GM06990 (cell line): ENCODE measurements at regions not wholly inside any gene's neighbourhood (a gene's known extent, or its start where the extent isn't known, plus 50 kb on each side); places are given as distances from the start of the nearest gene placed in this dataset.
"Not testable (repeated sequence)": the region's sequence is repeated elsewhere in the genome, so short reads cannot be mapped to it uniquely, and the experiment has no call there.

ENCODE experiments used
- DNase-seq: peaks from one replicate; pipeline ENCODE4 v3.0.0-alpha.2; 2011; ENCODE audit not compliant: insufficient read length; ENCODE audit errors: extremely low read depth
- H3K27me3 ChIP-seq: replicated peaks from 2 replicates; pipeline ENCODE4 v1.6.0; 2011; ENCODE audit warnings: low read length; ENCODE audit not compliant: control insufficient read depth, insufficient read depth
- H3K36me3 ChIP-seq: 2 replicates; pipeline ENCODE4 v1.5.1; 2011; ENCODE audit warnings: low read length; ENCODE audit not compliant: control insufficient read depth, insufficient read depth
- H3K4me3 ChIP-seq: replicated peaks from 2 replicates; pipeline ENCODE4 v1.5.1; 2011; ENCODE audit warnings: low read depth, mild to moderate bottlenecking, control low read depth, low read length
- CTCF ChIP-seq: IDR thresholded peaks from 2 replicates; pipeline ENCODE4 v1.5.1; 2011; ENCODE audit warnings: low read length, control low read depth, mild to moderate bottlenecking, inconsistent platforms; ENCODE audit not compliant: insufficient read depth, poor library complexity, severe bottlenecking

- DNase-seq, result no peak
- H3K36me3 ChIP-seq, result no peaks in the 10 kb centered on the region
- TF ChIP-seq CTCF, result no peak
- H3K27me3 ChIP-seq, result no peaks in the 10 kb centered on the region; the same call in none of the 2 replicates
- no peak overlapping the region for H3K4me3 ChIP-seq
Observed at GRCh38 chr13:50389726-50390125, 374.5 kb downstream of the KCNRG start.

DNA sequence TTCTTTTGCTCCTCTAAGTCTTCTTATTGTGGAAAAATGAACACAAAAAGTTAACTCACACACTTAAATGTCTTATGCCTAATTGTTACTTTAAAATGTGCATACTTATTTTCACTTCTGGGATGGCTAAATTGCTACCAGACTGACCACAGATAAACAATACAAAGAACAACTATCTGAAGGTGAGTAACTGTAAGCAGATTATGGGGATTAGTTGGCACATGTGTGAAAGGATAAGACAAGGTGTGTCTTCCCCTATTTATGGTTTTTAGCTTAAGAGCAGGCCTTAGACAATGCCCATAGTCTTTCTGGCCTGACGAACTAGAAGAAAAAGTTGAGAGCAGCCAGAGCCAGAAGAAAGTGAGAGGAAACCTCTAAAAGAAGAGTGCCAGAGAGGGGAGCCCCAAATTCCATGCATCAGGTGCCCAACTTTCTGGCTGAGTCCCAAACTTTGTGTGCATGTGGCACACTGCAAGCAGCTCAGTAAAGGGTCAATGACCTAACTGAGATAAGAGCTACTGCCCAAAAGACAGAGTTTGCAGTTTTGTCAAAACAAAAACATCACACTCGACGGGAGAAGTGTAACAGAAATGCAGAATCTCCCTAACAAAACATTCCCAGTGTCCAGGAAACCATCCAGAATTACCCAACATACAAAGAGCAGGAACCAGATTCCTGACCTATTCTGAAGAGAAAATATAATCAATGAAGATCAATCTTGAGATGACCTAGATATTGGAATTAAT is 375.4 kb downstream of the KCNRG start:
- no peaks in the 10 kb centered on the region for H3K36me3 ChIP-seq
- no peaks in the 10 kb centered on the region; the same call in none of the 2 replicates for H3K27me3 ChIP-seq
- TF ChIP-seq CTCF, result no peak
- no peak for DNase-seq
- no peak overlapping the region for H3K4me3 ChIP-seq

GRCh38 chr13:50392977-50393376 is 377.7 kb downstream of the KCNRG start:
- Histone ChIP-seq H3K36me3 (no peaks in the 10 kb centered on the region), H3K27me3 (no peaks in the 10 kb centered on the region; the same call in none of the 2 replicates), H3K4me3 (no peak overlapping the region)
- no peak for DNase-seq
- no peak for TF ChIP-seq CTCF

DNA sequence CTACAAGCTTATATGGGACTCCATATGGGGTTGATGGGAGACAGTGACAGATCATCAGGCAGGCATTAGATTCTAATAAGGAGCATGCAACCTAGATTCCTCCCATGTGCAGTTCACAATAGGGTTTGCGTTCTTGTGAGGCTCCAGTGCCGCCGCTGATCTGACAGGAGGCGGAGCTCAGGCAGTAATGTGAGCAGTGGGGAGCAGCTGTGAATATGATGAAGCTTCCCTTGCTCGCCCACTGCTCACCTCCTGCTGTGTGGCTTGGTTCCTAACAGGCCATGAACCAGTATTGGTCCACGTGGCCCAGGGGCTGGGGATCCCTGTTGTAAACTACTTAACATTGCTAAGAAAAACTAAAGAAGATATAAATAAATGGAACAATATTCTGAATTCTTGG is 378.4 kb downstream of the KCNRG start:
- H3K36me3 ChIP-seq, result no peaks in the 10 kb centered on the region
- H3K27me3 ChIP-seq, result no peaks in the 10 kb centered on the region; the same call in none of the 2 replicates
- TF ChIP-seq CTCF, result no peak
- no peak for DNase-seq
- H3K4me3 ChIP-seq, result no peak overlapping the region

- DNase-seq, result no peak
- Histone ChIP-seq H3K4me3 (no peak overlapping the region), H3K36me3 (no peaks in the 10 kb centered on the region), H3K27me3 (no peaks in the 10 kb centered on the region; the same call in none of the 2 replicates)
- TF ChIP-seq CTCF, result no peak
Observed at GRCh38 chr13:50396001-50396400, 380.8 kb downstream of the KCNRG start.

DNA sequence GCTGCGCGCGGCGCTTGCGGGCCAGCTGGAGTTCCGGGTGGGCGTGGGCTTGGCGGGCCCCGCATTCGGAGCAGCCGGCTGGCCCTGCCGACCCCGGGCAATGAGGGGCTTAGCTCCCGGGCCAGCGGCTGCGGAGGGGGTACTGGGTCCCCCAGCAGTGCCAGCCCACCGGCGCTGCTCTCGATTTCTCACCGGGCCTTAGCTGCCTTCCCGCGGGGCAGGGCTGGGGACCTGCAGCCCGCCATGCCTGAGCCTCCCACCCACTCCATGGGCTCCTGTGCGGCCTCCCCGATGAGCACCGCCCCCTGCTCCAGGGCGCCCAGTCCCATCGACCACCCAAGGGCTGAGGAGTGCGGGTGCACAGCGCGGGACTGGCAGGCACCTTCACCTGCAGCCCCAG is 381.4 kb downstream of the KCNRG start:
- not testable (repeated sequence) for H3K4me3 ChIP-seq, H3K27me3 ChIP-seq, H3K36me3 ChIP-seq, DNase-seq
